ENCODE measurements at regions not wholly inside any gene's neighbourhood (a gene's known extent, or its start where the extent isn't known, plus 50 kb on each side); places are given as distances from the start of the nearest gene placed in this dataset.
"Not testable (repeated sequence)": the region's sequence is repeated elsewhere in the genome, so short reads cannot be mapped to it uniquely, and the experiment has no call there.

- TF ChIP-seq, protein P1, sequence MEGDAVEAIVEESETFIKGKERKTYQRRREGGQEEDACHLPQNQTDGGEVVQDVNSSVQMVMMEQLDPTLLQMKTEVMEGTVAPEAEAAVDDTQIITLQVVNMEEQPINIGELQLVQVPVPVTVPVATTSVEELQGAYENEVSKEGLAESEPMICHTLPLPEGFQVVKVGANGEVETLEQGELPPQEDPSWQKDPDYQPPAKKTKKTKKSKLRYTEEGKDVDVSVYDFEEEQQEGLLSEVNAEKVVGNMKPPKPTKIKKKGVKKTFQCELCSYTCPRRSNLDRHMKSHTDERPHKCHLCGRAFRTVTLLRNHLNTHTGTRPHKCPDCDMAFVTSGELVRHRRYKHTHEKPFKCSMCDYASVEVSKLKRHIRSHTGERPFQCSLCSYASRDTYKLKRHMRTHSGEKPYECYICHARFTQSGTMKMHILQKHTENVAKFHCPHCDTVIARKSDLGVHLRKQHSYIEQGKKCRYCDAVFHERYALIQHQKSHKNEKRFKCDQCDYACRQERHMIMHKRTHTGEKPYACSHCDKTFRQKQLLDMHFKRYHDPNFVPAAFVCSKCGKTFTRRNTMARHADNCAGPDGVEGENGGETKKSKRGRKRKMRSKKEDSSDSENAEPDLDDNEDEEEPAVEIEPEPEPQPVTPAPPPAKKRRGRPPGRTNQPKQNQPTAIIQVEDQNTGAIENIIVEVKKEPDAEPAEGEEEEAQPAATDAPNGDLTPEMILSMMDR (IDR thresholded peaks at IDR 0.05) = not testable (repeated sequence)
- not testable (repeated sequence) for TF ChIP-seq POLR2A (IDR thresholded peaks at IDR 0.05)
These were observed 228.5 kb upstream of the RARB start for GRCh38 chr3:25199567-25199966.
